HCT116 (cell line): ENCODE measurements at regions not wholly inside any gene's neighbourhood (a gene's known extent, or its start where the extent isn't known, plus 50 kb on each side); places are given as distances from the start of the nearest gene placed in this dataset.

Experiments
- ATAC-seq: fragments of 200-7000 bp; cut with Tn5 transposase; 2 replicates; pipeline ENCODE4 v1.9.1; 2020; ENCODE audit warnings: mild to moderate bottlenecking, moderate library complexity
- BruUV-seq: library from RNA; stranded (reverse); fragments of 400-500 nt; replicated peaks from 2 replicates; lab custom pipeline; 2021; lab: Mats Ljungman, UMichigan
- CTCF ChIA-PET: fragments of 300-600 bp; sonication (Branson Sonifier 250); formaldehyde crosslinking; loops from one replicate; lab custom pipeline; 2021; ENCODE audit warnings: antibody characterized with exemption; lab: Charles Lee
- POLR2A ChIA-PET: fragments of 300-600, 350-600 bp; sonication (Branson Sonifier 250); formaldehyde crosslinking; loops from one replicate; lab custom pipeline; 2021; ENCODE audit warnings: antibody characterized with exemption; lab: Charles Lee
- RAD21 ChIA-PET, 2 experiments: fragments of 300-600 bp; sonication (Branson Sonifier 250); formaldehyde crosslinking; loops; one replicate each; lab custom pipeline; 2023; ENCODE audit warnings: low total read pairs in 2 of 2; ENCODE audit not compliant: uncharacterized antibody in 2 of 2, unreplicated experiment in 2 of 2, low non-redundant PET in 1 of 2; lab: Charles Lee
- DNase-seq: peaks from one replicate; pipeline ENCODE4 v3.0.0-alpha.2; 2010; ENCODE audit warnings: low read depth, low spot score
- H2AFZ ChIP-seq: fragments of 200-600 bp; shearing (Covaris generic), sonication (generic); 2 replicates; pipeline ENCODE4 v1.6.1; 2017; ENCODE audit warnings: low read depth, mixed run types, mixed read lengths, antibody characterized with exemption, low read length; ENCODE audit not compliant: poor library complexity, severe bottlenecking
- H3K27ac ChIP-seq: 2 replicates; pipeline ENCODE4 v1.5.1; 2012; ENCODE audit warnings: low read depth, low read length
- H3K27me3 ChIP-seq: fragments of 200-600 bp; sonication (generic); 2 replicates; pipeline ENCODE4 v1.6.1; 2016; ENCODE audit warnings: mixed run types, low read length, mixed read lengths; ENCODE audit not compliant: insufficient read depth
- H3K36me3 ChIP-seq, 2 experiments: fragments of 200-500 bp in 1 of 2; fragments of 200-600 bp in 1 of 2; sonication (Bioruptor generic) in 1 of 2; sonication (generic) in 1 of 2; 2 replicates each; pipeline versions ENCODE4 v1.5.1 to v1.6.1; 2014 to 2016; ENCODE audit warnings: low read length in 2 of 2, inconsistent platforms in 1 of 2, mixed read lengths in 1 of 2, mixed run types in 1 of 2; ENCODE audit not compliant: insufficient read depth in 2 of 2, control insufficient read depth in 1 of 2
- H3K4me1 ChIP-seq, 2 experiments: fragments of 200-600 bp in 1 of 2; sonication (generic) in 1 of 2; 2 replicates each; pipeline versions ENCODE4 v1.5.1 to v1.6.1; 2012 to 2017; ENCODE audit warnings: low read length in 2 of 2, inconsistent platforms in 1 of 2, mild to moderate bottlenecking in 1 of 2, mixed read lengths in 1 of 2, mixed run types in 1 of 2, moderate library complexity in 1 of 2; ENCODE audit not compliant: insufficient read depth in 2 of 2, control insufficient read depth in 1 of 2
- H3K4me2 ChIP-seq: fragments of 200-600 bp; sonication (generic); 2 replicates; pipeline ENCODE4 v1.6.1; 2017; ENCODE audit warnings: mixed run types, low read length, mixed read lengths
- H3K4me3 ChIP-seq, 2 experiments: fragments of 200-600 bp in 1 of 2; sonication (generic) in 1 of 2; replicated peaks in 1 of 2; 2 replicates each; pipeline ENCODE4 v1.5.1; 2011 to 2016; ENCODE audit warnings: low read length in 2 of 2, control low read depth in 1 of 2, low read depth in 1 of 2, mild to moderate bottlenecking in 1 of 2, mixed read lengths in 1 of 2, mixed run types in 1 of 2
- H3K79me2 ChIP-seq: fragments of 200-600 bp; sonication (generic); 2 replicates; pipeline ENCODE4 v1.6.1; 2017; ENCODE audit warnings: mild to moderate bottlenecking, mixed run types, low read length, moderate library complexity, mixed read lengths; ENCODE audit not compliant: insufficient read depth
- H3K9ac ChIP-seq: fragments of 200-600 bp; sonication (generic); 2 replicates; pipeline ENCODE4 v1.6.1; 2016; ENCODE audit warnings: low read length, mixed read lengths
- H3K9me2 ChIP-seq: fragments of 200-600 bp; sonication (generic), shearing (Covaris generic); 2 replicates; pipeline ENCODE4 v1.6.1; 2017; ENCODE audit warnings: mixed run types, mild to moderate bottlenecking, moderate library complexity; ENCODE audit not compliant: insufficient read depth
- H3K9me3 ChIP-seq, 2 experiments: fragments of 200-500 bp in 1 of 2; fragments of 200-600 bp in 1 of 2; sonication (Bioruptor generic) in 1 of 2; sonication (generic) in 1 of 2; 2 replicates each; pipeline ENCODE4 v1.6.1; 2014 to 2017; ENCODE audit warnings: low read length in 2 of 2, mixed read lengths in 2 of 2, inconsistent platforms in 1 of 2, low read depth in 1 of 2, mild to moderate bottlenecking in 1 of 2, mixed run types in 1 of 2, moderate library complexity in 1 of 2; ENCODE audit not compliant: control insufficient read depth in 1 of 2, insufficient read depth in 1 of 2
- H4K20me1 ChIP-seq: fragments of 200-600 bp; sonication (generic), shearing (Covaris generic); 2 replicates; pipeline ENCODE4 v1.6.1; 2017; ENCODE audit warnings: mixed run types, mild to moderate bottlenecking, moderate library complexity; ENCODE audit not compliant: insufficient read depth
- ATF3 ChIP-seq: IDR thresholded peaks from 2 replicates; pipeline ENCODE4 v1.6.1; 2012
- CBX3 ChIP-seq: IDR thresholded peaks from 2 replicates; pipeline ENCODE4 v1.6.1; 2012; ENCODE audit warnings: low read depth
- ELF1 ChIP-seq: IDR thresholded peaks from 2 replicates; pipeline ENCODE4 v1.6.1; 2012; ENCODE audit warnings: low read depth, borderline replicate concordance
- JUND ChIP-seq: IDR thresholded peaks from 2 replicates; pipeline ENCODE4 v1.6.1; 2012
- RAD21 ChIP-seq: IDR thresholded peaks from 2 replicates; pipeline ENCODE4 v1.6.1; 2012; ENCODE audit warnings: low read depth, mild to moderate bottlenecking
- SP1 ChIP-seq: IDR thresholded peaks from 2 replicates; pipeline ENCODE4 v1.6.1; 2012; ENCODE audit warnings: low read depth
- ZNF274 ChIP-seq: fragments of 200-500 bp; sonication (Bioruptor generic); IDR thresholded peaks from 2 replicates; pipeline ENCODE4 v1.6.1; 2014; ENCODE audit warnings: mild to moderate bottlenecking, low read depth, low read length, inconsistent platforms
- intact Hi-C: fragments of 100-400 bp; cut with micrococcal nuclease; formaldehyde crosslinking; loops from 2 replicates; pipeline ENCODE4 v1.10.0; 2022
- TF ChIP-seq, protein P1 (sequence below): IDR thresholded peaks from 2 replicates; pipeline ENCODE4 v1.6.1; 2012; ENCODE audit warnings: low read depth

- Histone ChIP-seq H3K79me2 (no peaks in the 10 kb centered on the region), H3K9me2 (no peaks in the 10 kb centered on the region), H3K27ac (no peak overlapping the region), H4K20me1 (no peaks in the 10 kb centered on the region), H3K27me3 (no peaks in the 10 kb centered on the region), H3K9ac (no peak overlapping the region), H3K9me3 (no peaks in the 10 kb centered on the region), H3K4me3 (no peak overlapping the region), H3K4me1 (no peaks in the 10 kb centered on the region), H3K36me3 (no peaks in the 10 kb centered on the region), H3K4me2 (no peak overlapping the region), H2AFZ (no peak overlapping the region)
- DNase-seq, result no peak
- RAD21 ChIA-PET, result no interaction called here
- TF ChIP-seq SP1 (no peak), CBX3 (no peak), RAD21 (no peak), ZNF274 (no peak), ELF1 (no peak), ATF3 (no peak), JUND (no peak)
- TF ChIP-seq, protein P1, sequence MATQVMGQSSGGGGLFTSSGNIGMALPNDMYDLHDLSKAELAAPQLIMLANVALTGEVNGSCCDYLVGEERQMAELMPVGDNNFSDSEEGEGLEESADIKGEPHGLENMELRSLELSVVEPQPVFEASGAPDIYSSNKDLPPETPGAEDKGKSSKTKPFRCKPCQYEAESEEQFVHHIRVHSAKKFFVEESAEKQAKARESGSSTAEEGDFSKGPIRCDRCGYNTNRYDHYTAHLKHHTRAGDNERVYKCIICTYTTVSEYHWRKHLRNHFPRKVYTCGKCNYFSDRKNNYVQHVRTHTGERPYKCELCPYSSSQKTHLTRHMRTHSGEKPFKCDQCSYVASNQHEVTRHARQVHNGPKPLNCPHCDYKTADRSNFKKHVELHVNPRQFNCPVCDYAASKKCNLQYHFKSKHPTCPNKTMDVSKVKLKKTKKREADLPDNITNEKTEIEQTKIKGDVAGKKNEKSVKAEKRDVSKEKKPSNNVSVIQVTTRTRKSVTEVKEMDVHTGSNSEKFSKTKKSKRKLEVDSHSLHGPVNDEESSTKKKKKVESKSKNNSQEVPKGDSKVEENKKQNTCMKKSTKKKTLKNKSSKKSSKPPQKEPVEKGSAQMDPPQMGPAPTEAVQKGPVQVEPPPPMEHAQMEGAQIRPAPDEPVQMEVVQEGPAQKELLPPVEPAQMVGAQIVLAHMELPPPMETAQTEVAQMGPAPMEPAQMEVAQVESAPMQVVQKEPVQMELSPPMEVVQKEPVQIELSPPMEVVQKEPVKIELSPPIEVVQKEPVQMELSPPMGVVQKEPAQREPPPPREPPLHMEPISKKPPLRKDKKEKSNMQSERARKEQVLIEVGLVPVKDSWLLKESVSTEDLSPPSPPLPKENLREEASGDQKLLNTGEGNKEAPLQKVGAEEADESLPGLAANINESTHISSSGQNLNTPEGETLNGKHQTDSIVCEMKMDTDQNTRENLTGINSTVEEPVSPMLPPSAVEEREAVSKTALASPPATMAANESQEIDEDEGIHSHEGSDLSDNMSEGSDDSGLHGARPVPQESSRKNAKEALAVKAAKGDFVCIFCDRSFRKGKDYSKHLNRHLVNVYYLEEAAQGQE, result no peak
- POLR2A ChIA-PET, result no interaction called here
- no TSS peak for BruUV-seq
- no peak for ATAC-seq
- CTCF ChIA-PET, result no interaction called here
- intact Hi-C loops, result no loop called here
These were observed 392.5 kb upstream of the GRAMD2B start for GRCh38 chr5:126030698-126031097.
